ENCODE measurements at regions not wholly inside any gene's neighbourhood (a gene's known extent, or its start where the extent isn't known, plus 50 kb on each side); places are given as distances from the start of the nearest gene placed in this dataset.

GRCh38 chr18:76115580-76115979 is 379.5 kb downstream of the ZNF516 start:
- TF ChIP-seq, protein P1, sequence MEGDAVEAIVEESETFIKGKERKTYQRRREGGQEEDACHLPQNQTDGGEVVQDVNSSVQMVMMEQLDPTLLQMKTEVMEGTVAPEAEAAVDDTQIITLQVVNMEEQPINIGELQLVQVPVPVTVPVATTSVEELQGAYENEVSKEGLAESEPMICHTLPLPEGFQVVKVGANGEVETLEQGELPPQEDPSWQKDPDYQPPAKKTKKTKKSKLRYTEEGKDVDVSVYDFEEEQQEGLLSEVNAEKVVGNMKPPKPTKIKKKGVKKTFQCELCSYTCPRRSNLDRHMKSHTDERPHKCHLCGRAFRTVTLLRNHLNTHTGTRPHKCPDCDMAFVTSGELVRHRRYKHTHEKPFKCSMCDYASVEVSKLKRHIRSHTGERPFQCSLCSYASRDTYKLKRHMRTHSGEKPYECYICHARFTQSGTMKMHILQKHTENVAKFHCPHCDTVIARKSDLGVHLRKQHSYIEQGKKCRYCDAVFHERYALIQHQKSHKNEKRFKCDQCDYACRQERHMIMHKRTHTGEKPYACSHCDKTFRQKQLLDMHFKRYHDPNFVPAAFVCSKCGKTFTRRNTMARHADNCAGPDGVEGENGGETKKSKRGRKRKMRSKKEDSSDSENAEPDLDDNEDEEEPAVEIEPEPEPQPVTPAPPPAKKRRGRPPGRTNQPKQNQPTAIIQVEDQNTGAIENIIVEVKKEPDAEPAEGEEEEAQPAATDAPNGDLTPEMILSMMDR (IDR thresholded peaks at IDR 0.05; ENCODE audit: extremely low read depth, missing control alignments) = no peak
- DNase-seq (ENCODE audit: low spot score) = no peak

- no peak for DNase-seq (ENCODE audit: low spot score)
- TF ChIP-seq, protein P1 (IDR thresholded peaks at IDR 0.05; ENCODE audit: extremely low read depth, missing control alignments) = no peak
Measured at GRCh38 chr18:76113101-76113500, 381.9 kb downstream of the ZNF516 start.

DNA sequence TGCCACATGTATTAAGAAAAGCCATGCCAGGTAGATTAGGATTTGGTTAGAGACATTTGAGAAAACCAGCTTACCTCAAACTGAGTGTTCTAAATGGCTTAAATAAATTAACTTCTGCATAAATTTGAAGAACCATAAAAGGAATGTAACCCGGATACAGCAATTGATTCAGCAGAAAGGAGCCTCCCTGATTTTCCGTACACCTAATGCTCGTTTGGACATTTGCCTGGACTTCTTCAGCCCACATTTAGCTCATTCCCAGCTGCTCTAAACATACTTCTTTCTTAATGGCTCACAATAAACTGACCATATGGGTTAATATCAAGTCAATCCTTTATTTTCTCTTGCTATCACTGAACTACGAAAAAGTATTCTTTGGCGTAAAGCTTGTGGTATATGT is 392.4 kb downstream of the ZNF516 start:
- TF ChIP-seq, protein P1 (IDR thresholded peaks at IDR 0.05; ENCODE audit: extremely low read depth, missing control alignments) = no peak
- no peak for DNase-seq (ENCODE audit: low spot score)

DNA sequence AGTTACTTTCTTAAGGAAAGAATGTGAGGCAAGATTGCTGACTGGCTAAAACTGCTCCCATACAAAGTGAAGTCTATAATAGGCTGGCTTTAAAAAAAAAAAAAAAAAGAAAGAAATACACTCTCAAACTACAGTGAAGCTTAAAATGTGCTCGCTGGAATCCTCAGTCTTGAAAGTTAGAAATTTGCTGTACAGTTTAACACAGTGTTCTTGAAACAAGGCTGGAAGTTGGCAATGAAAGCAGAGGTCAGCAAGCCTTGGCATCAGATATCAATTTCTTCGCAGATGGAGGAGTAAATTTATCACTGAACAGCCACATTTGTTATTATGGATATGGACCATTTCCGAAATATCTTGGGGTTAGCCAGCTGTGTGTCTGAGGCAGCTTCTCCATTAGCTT is 392.9 kb downstream of the ZNF516 start:
- TF ChIP-seq, protein P1 (IDR thresholded peaks at IDR 0.05; ENCODE audit: extremely low read depth, missing control alignments) = no peak
- no peak for DNase-seq (ENCODE audit: low spot score)

GRCh38 chr18:76099931-76100457 is 395.0 kb downstream of the ZNF516 start:
- TF ChIP-seq, protein P1 (IDR thresholded peaks at IDR 0.05; ENCODE audit: extremely low read depth, missing control alignments) = no peak
- no peak for DNase-seq (ENCODE audit: low spot score)

DNA sequence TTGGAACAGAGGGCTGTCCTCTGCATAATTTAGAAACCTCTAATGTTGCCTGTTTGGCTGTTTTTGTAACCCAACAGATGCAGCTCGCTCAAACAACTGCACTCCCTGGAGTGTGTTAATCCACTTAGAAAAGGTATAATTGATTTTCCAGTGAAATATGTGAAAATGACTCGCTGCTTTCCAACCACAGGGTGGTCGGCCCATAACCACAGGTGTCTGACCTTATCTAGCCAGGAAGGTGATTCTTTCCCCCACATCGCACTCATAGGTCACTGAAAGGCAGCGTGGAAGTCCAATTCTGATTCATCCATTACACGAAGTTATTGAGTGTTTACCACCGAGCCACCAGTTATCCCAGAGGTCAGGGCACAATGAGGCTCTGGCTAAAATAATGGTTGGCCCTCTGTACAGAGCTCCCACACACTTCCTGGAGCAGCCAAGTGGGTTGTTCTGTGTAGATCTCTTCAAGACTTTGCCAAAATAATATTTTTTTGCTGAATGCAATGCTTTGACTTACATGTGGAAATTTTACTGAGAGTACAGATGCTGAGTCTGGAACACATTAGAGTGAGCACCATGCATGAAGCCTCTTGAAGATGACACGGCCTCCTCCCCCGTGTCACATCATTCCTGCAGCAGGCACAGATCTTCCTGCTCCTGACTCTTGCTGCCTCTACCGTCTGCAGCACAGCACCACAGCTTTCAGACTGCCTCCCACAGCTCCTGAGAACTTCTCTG is 396.2 kb downstream of the ZNF516 start:
- TF ChIP-seq, protein P1 (IDR thresholded peaks at IDR 0.05; ENCODE audit: extremely low read depth, missing control alignments) = no peak
- DNase-seq (ENCODE audit: low spot score) = no peak

DNA sequence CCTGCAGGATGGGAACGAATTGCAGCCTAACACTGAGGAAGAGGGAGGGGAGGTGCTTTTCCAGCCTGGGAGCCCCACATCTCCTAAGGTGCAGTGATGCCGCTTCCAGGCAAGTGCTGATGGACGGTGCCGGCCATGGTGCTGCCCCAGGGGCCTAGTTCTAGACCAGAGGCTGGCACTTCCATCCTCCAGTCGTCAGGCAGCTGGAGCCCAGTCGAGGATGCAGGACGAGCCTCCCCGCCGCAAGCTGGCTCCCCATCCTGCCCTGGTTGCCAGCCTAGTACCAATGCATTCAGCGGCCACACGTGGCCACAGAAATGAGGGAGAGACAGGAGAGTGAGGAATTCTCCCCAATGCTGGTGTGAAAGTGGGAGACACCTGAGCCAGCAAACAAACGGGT is 413.5 kb downstream of the ZNF516 start:
- TF ChIP-seq, protein P1 (IDR thresholded peaks at IDR 0.05; ENCODE audit: extremely low read depth, missing control alignments) = no peak
- no peak for DNase-seq (ENCODE audit: low spot score)

Measured in GM20000 (cell line).